ENCODE measurements at regions not wholly inside any gene's neighbourhood (a gene's known extent, or its start where the extent isn't known, plus 50 kb on each side); places are given as distances from the start of the nearest gene placed in this dataset.

- no peak for DNase-seq (ENCODE audit: low read depth in 2 of 2)
These were observed 123.0 kb upstream of the POU3F2 start for GRCh38 chr6:98711380-98711779.

GRCh38 chr6:98716341-98716740, 118.0 kb upstream of the POU3F2 start:
- DNase-seq (ENCODE audit: low read depth in 2 of 2): no peak

GRCh38 chr6:98717322-98717877, 117.0 kb upstream of the POU3F2 start:
- DNase-seq (ENCODE audit: low read depth in 2 of 2): no peak

GRCh38 chr6:98717988-98718387, 116.4 kb upstream of the POU3F2 start:
- no peak for DNase-seq (ENCODE audit: low read depth in 2 of 2)

- no peak for DNase-seq (ENCODE audit: low read depth in 2 of 2)
These were observed 109.8 kb upstream of the POU3F2 start for GRCh38 chr6:98724537-98724936.

- no peak for DNase-seq (ENCODE audit: low read depth in 2 of 2)
These were observed 87.1 kb upstream of the POU3F2 start for GRCh38 chr6:98747273-98747672.

GRCh38 chr6:98747960-98748359, 86.4 kb upstream of the POU3F2 start:
- no peak for DNase-seq (ENCODE audit: low read depth in 2 of 2)

GRCh38 chr6:98759459-98759858, 74.9 kb upstream of the POU3F2 start:
- no peak for DNase-seq (ENCODE audit: low read depth in 2 of 2)

- no peak for DNase-seq (ENCODE audit: low read depth in 2 of 2)
These were observed 69.9 kb upstream of the POU3F2 start for GRCh38 chr6:98764373-98764911.

GRCh38 chr6:98769546-98769945, 64.8 kb upstream of the POU3F2 start:
- DNase-seq (ENCODE audit: low read depth in 2 of 2): no peak

- DNase-seq (ENCODE audit: low read depth in 2 of 2): no peak
These were observed 59.2 kb upstream of the POU3F2 start for GRCh38 chr6:98775205-98775604.

GRCh38 chr6:98777762-98778161, 56.6 kb upstream of the POU3F2 start:
- DNase-seq (ENCODE audit: low read depth in 2 of 2): no peak

- no peak for DNase-seq (ENCODE audit: low read depth in 2 of 2)
These were observed 54.8 kb upstream of the POU3F2 start for GRCh38 chr6:98779618-98780017.

- no peak for DNase-seq (ENCODE audit: low read depth in 2 of 2)
These were observed 51.6 kb upstream of the POU3F2 start for GRCh38 chr6:98782772-98783171.

- DNase-seq (ENCODE audit: low read depth in 2 of 2): no peak
These were observed 50.8 kb upstream of the POU3F2 start for GRCh38 chr6:98783578-98783977.
